Panc1 (cell line): ENCODE measurements at regions not wholly inside any gene's neighbourhood (a gene's known extent, or its start where the extent isn't known, plus 50 kb on each side); places are given as distances from the start of the nearest gene placed in this dataset.

ENCODE experiments used
- ATAC-seq: fragments of 200-7000 bp; cut with Tn5 transposase; 2 replicates; pipeline ENCODE4 v1.9.1; 2020; ENCODE audit warnings: mild to moderate bottlenecking, moderate library complexity
- BruUV-seq: library from RNA; stranded (reverse); fragments of 400-500 nt; replicated peaks from 2 replicates; lab custom pipeline; 2021; lab: Mats Ljungman, UMichigan
- CTCF ChIA-PET: fragments of 300-600 bp; sonication (Branson Sonifier 250); formaldehyde crosslinking; loops from one replicate; lab custom pipeline; 2022; ENCODE audit warnings: antibody characterized with exemption; lab: Charles Lee
- POLR2A ChIA-PET: fragments of 300-600 bp; sonication (Branson Sonifier 250); formaldehyde crosslinking; loops from one replicate; lab custom pipeline; 2022; ENCODE audit warnings: antibody characterized with exemption; lab: Charles Lee
- DNase-seq: peaks from one replicate; pipeline ENCODE4 v3.0.0-alpha.2; 2010; ENCODE audit warnings: low read depth, low spot score
- H3K27ac ChIP-seq: 2 replicates; pipeline ENCODE4 v1.5.1; 2011; ENCODE audit warnings: mild to moderate bottlenecking, low read length, inconsistent platforms
- H3K27me3 ChIP-seq: fragments of 200-500 bp; sonication (Bioruptor generic); 2 replicates; pipeline ENCODE4 v1.6.0; 2014; ENCODE audit warnings: low read length, inconsistent platforms; ENCODE audit not compliant: control insufficient read depth, insufficient read depth
- H3K36me3 ChIP-seq: fragments of 200-500 bp; sonication (Bioruptor generic); 2 replicates; pipeline ENCODE4 v1.5.1; 2014; ENCODE audit warnings: inconsistent platforms, mild to moderate bottlenecking, low read length, moderate library complexity; ENCODE audit not compliant: control insufficient read depth, insufficient read depth
- H3K4me1 ChIP-seq: 2 replicates; pipeline ENCODE4 v1.5.1; 2011; ENCODE audit warnings: inconsistent platforms, mild to moderate bottlenecking, low read length, moderate library complexity; ENCODE audit not compliant: control insufficient read depth, insufficient read depth
- H3K4me3 ChIP-seq, 2 experiments: 2 replicates each; pipeline ENCODE4 v1.5.1; 2011 to 2012; ENCODE audit warnings: low read depth in 2 of 2, low read length in 2 of 2, mild to moderate bottlenecking in 2 of 2, inconsistent platforms in 1 of 2, moderate library complexity in 1 of 2
- H3K9me3 ChIP-seq: fragments of 200-500 bp; sonication (Bioruptor generic); 2 replicates; pipeline ENCODE4 v1.5.1; 2014; ENCODE audit warnings: low read depth, mild to moderate bottlenecking, inconsistent platforms, low read length, moderate library complexity; ENCODE audit not compliant: control insufficient read depth, insufficient read depth
- POLR2AphosphoS5 ChIP-seq: IDR thresholded peaks from 2 replicates; pipeline ENCODE4 v1.6.1; 2012; ENCODE audit warnings: mild to moderate bottlenecking, low read depth, low read length, moderate library complexity
- REST ChIP-seq, 2 experiments: IDR thresholded peaks; 2 replicates each; pipeline ENCODE4 v1.6.1; 2011 to 2012; ENCODE audit warnings: low read depth in 2 of 2, control low read depth in 1 of 2, low read length in 1 of 2, mild to moderate bottlenecking in 1 of 2, moderate library complexity in 1 of 2; ENCODE audit not compliant: insufficient read depth in 1 of 2
- SIN3A ChIP-seq: IDR thresholded peaks from 2 replicates; pipeline ENCODE4 v1.6.1; 2012; ENCODE audit warnings: low read depth, mild to moderate bottlenecking, low read length, moderate library complexity, borderline replicate concordance; ENCODE audit not compliant: insufficient read depth
- TCF7L2 ChIP-seq: IDR thresholded peaks from 2 replicates; pipeline ENCODE4 v1.6.1; 2011; ENCODE audit warnings: mild to moderate bottlenecking, low read depth, low read length, inconsistent platforms
- in situ Hi-C: cut with HindIII; loops from 2 replicates; pipeline ENCODE4 v1.10.0; 2016; ENCODE audit warnings: low sequenced_read_pairs, low pct_unique_long_range_greater_than_20kb
- intact Hi-C: fragments of 100-400 bp; cut with micrococcal nuclease; formaldehyde crosslinking; loops from one replicate; pipeline ENCODE4 v1.10.0; 2022; ENCODE audit not compliant: unreplicated experiment
- TF ChIP-seq, protein P1 (sequence below): fragments of 450-650 bp; IDR thresholded peaks from 2 replicates; pipeline ENCODE4 v1.5.1; 2017; ENCODE audit warnings: mild to moderate bottlenecking

GRCh38 chr4:126530996-126531585, 1101.7 kb upstream of the INTU start:
- intact Hi-C loops (no loop called here), in situ Hi-C loops (no loop called here)
- DNase-seq (no peak), ATAC-seq (no peak)
- H3K4me3 ChIP-seq, result no peak overlapping the region
- no peak overlapping the region for H3K27ac ChIP-seq
- no peaks in the 10 kb centered on the region for H3K36me3 ChIP-seq
- no peaks in the 10 kb centered on the region for H3K9me3 ChIP-seq
- ChIA-PET CTCF (no interaction called here), POLR2A (no interaction called here)
- no TSS peak for BruUV-seq
- TF ChIP-seq REST (IDR thresholded peaks at IDR 0.05; ENCODE audit: insufficient read depth in 1 of 2, low read depth in 2 of 2, low read length in 1 of 2), result no peak
- TF ChIP-seq, protein P1, sequence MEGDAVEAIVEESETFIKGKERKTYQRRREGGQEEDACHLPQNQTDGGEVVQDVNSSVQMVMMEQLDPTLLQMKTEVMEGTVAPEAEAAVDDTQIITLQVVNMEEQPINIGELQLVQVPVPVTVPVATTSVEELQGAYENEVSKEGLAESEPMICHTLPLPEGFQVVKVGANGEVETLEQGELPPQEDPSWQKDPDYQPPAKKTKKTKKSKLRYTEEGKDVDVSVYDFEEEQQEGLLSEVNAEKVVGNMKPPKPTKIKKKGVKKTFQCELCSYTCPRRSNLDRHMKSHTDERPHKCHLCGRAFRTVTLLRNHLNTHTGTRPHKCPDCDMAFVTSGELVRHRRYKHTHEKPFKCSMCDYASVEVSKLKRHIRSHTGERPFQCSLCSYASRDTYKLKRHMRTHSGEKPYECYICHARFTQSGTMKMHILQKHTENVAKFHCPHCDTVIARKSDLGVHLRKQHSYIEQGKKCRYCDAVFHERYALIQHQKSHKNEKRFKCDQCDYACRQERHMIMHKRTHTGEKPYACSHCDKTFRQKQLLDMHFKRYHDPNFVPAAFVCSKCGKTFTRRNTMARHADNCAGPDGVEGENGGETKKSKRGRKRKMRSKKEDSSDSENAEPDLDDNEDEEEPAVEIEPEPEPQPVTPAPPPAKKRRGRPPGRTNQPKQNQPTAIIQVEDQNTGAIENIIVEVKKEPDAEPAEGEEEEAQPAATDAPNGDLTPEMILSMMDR, result no peak
- no peak for TF ChIP-seq SIN3A
- TF ChIP-seq TCF7L2, result no peak
- TF ChIP-seq POLR2AphosphoS5, result no peak
- no peaks in the 10 kb centered on the region for H3K27me3 ChIP-seq
- no peaks in the 10 kb centered on the region for H3K4me1 ChIP-seq

GRCh38 chr4:126532527-126532926, 1100.2 kb upstream of the INTU start:
- in situ Hi-C loops (no loop called here), intact Hi-C loops (no loop called here)
- TF ChIP-seq REST (IDR thresholded peaks at IDR 0.05; ENCODE audit: insufficient read depth in 1 of 2, low read depth in 2 of 2, low read length in 1 of 2) (no peak), SIN3A (no peak), TCF7L2 (no peak)
- TF ChIP-seq, protein P1, result no peak
- Histone ChIP-seq H3K36me3 (no peaks in the 10 kb centered on the region), H3K27ac (no peak overlapping the region), H3K4me3 (no peak overlapping the region), H3K27me3 (no peaks in the 10 kb centered on the region), H3K4me1 (no peaks in the 10 kb centered on the region), H3K9me3 (no peaks in the 10 kb centered on the region)
- ChIA-PET CTCF (no interaction called here), POLR2A (no interaction called here)
- DNase-seq (no peak), ATAC-seq (no peak)
- no TSS peak for BruUV-seq
